ENCODE measurements at regions not wholly inside any gene's neighbourhood (a gene's known extent, or its start where the extent isn't known, plus 50 kb on each side); places are given as distances from the start of the nearest gene placed in this dataset.

- Mint-ChIP-seq H3K27ac (no peak overlapping the region), H3K36me3 (no peaks in the 10 kb centered on the region), H3K9me3 (no peaks in the 10 kb centered on the region), H3K27me3 (peaks cover 17 to 18% of the 10 kb centered on the region in 2 donors), H3K4me3 (no peak overlapping the region), H3K4me1 (peaks cover 2 to 14% (median 8%) of the 10 kb centered on the region in 3 donors)
- Histone ChIP-seq H3K36me3 (ENCODE audit: insufficient read depth, low read length) (no peaks in the 10 kb centered on the region), H3K4me3 (ENCODE audit: low read length) (no peak overlapping the region), H3K4me1 (ENCODE audit: insufficient read depth, low read length) (peaks cover 12% of the 10 kb centered on the region), H3K27ac (ENCODE audit: low read depth, low read length) (no peak overlapping the region), H3K9me3 (ENCODE audit: low read length) (no peaks in the 10 kb centered on the region), H3K27me3 (ENCODE audit: insufficient read depth, low read length, poor library complexity, severe bottlenecking) (no peaks in the 10 kb centered on the region)
- ChIA-PET CTCF (no interaction called here), POLR2A (no interaction called here)
- DNase-seq = no peak
These were observed 322.5 kb upstream of the ZMIZ1 start for GRCh38 chr10:78746155-78746763.

GRCh38 chr10:78747401-78748234 is 321.1 kb upstream of the ZMIZ1 start:
- ChIA-PET CTCF (no interaction called here), POLR2A (no interaction called here)
- no peaks in the 10 kb centered on the region for H3K36me3 Mint-ChIP-seq

GRCh38 chr10:78748235-78748533 is 320.6 kb upstream of the ZMIZ1 start:
- H3K27me3 ChIP-seq (ENCODE audit: insufficient read depth, low read length, poor library complexity, severe bottlenecking) = no peaks in the 10 kb centered on the region
- no peaks in the 10 kb centered on the region for H3K4me1 ChIP-seq (ENCODE audit: insufficient read depth, low read length)
- CTCF ChIA-PET = no interaction called here
- no peaks in the 10 kb centered on the region for H3K36me3 ChIP-seq (ENCODE audit: insufficient read depth, low read length)
- no peak overlapping the region for H3K27ac ChIP-seq (ENCODE audit: low read depth, low read length)
- Mint-ChIP-seq H3K9me3 (no peaks in the 10 kb centered on the region), H3K36me3 (no peaks in the 10 kb centered on the region), H3K27me3 (peaks cover 19 to 34% of the 10 kb centered on the region in 2 donors), H3K27ac (no peak overlapping the region), H3K4me3 (no peak overlapping the region), H3K4me1 (peaks cover 0 to 2% (median 2%) of the 10 kb centered on the region in 3 donors)
- H3K9me3 ChIP-seq (ENCODE audit: low read length) = no peaks in the 10 kb centered on the region
- POLR2A ChIA-PET = no interaction called here
- DNase-seq = no peak
- no peak overlapping the region for H3K4me3 ChIP-seq (ENCODE audit: low read length)

More at GRCh38 chr10:78747401-78748234, 321.1 kb upstream of the ZMIZ1 start:
- Mint-ChIP-seq H3K4me3 (no peak overlapping the region), H3K27ac (no peak overlapping the region), H3K9me3 (no peaks in the 10 kb centered on the region), H3K4me1 (peaks cover 2 to 8% (median 8%) of the 10 kb centered on the region in 3 donors), H3K27me3 (peaks cover 17 to 30% of the 10 kb centered on the region in 2 donors)
- DNase-seq = no peak
- Histone ChIP-seq H3K4me1 (ENCODE audit: insufficient read depth, low read length) (peaks cover 5% of the 10 kb centered on the region), H3K9me3 (ENCODE audit: low read length) (no peaks in the 10 kb centered on the region), H3K27ac (ENCODE audit: low read depth, low read length) (no peak overlapping the region), H3K36me3 (ENCODE audit: insufficient read depth, low read length) (no peaks in the 10 kb centered on the region), H3K27me3 (ENCODE audit: insufficient read depth, low read length, poor library complexity, severe bottlenecking) (no peaks in the 10 kb centered on the region), H3K4me3 (ENCODE audit: low read length) (no peak overlapping the region)

GRCh38 chr10:78749200-78749599 is 319.6 kb upstream of the ZMIZ1 start:
- Mint-ChIP-seq H3K9me3 (no peaks in the 10 kb centered on the region), H3K36me3 (no peaks in the 10 kb centered on the region), H3K27ac (no peak overlapping the region), H3K4me1 (no peaks in the 10 kb centered on the region), H3K4me3 (no peak overlapping the region), H3K27me3 (peaks cover 19 to 43% of the 10 kb centered on the region in 2 donors)
- Histone ChIP-seq H3K4me3 (ENCODE audit: low read length) (no peak overlapping the region), H3K36me3 (ENCODE audit: insufficient read depth, low read length) (no peaks in the 10 kb centered on the region), H3K27ac (ENCODE audit: low read depth, low read length) (no peak overlapping the region), H3K27me3 (ENCODE audit: insufficient read depth, low read length, poor library complexity, severe bottlenecking) (no peaks in the 10 kb centered on the region), H3K4me1 (ENCODE audit: insufficient read depth, low read length) (no peaks in the 10 kb centered on the region), H3K9me3 (ENCODE audit: low read length) (no peaks in the 10 kb centered on the region)
- ChIA-PET POLR2A (no interaction called here), CTCF (no interaction called here)
- no peak for DNase-seq

GRCh38 chr10:78749898-78750297 is 318.9 kb upstream of the ZMIZ1 start:
- no peak for DNase-seq
- Mint-ChIP-seq H3K9me3 (no peaks in the 10 kb centered on the region), H3K27ac (no peak overlapping the region), H3K4me1 (no peaks in the 10 kb centered on the region), H3K4me3 (no peak overlapping the region), H3K27me3 (peaks cover 22 to 49% of the 10 kb centered on the region in 2 donors), H3K36me3 (no peaks in the 10 kb centered on the region)
- CTCF ChIA-PET = no interaction called here
- Histone ChIP-seq H3K4me3 (ENCODE audit: low read length) (no peak overlapping the region), H3K36me3 (ENCODE audit: insufficient read depth, low read length) (no peaks in the 10 kb centered on the region), H3K4me1 (ENCODE audit: insufficient read depth, low read length) (no peaks in the 10 kb centered on the region), H3K9me3 (ENCODE audit: low read length) (no peaks in the 10 kb centered on the region), H3K27me3 (ENCODE audit: insufficient read depth, low read length, poor library complexity, severe bottlenecking) (no peaks in the 10 kb centered on the region), H3K27ac (ENCODE audit: low read depth, low read length) (no peak overlapping the region)
- POLR2A ChIA-PET = no interaction called here

- no peaks in the 10 kb centered on the region for H3K9me3 ChIP-seq (ENCODE audit: low read length)
- CTCF ChIA-PET = no interaction called here
- no peak overlapping the region for H3K4me3 Mint-ChIP-seq
- no peaks in the 10 kb centered on the region for H3K9me3 Mint-ChIP-seq
- no peak for DNase-seq
- H3K27me3 ChIP-seq (ENCODE audit: insufficient read depth, low read length, poor library complexity, severe bottlenecking) = no peaks in the 10 kb centered on the region
- no peaks in the 10 kb centered on the region for H3K36me3 Mint-ChIP-seq
- H3K27ac Mint-ChIP-seq = no peak overlapping the region
- H3K4me1 ChIP-seq (ENCODE audit: insufficient read depth, low read length) = no peaks in the 10 kb centered on the region
- POLR2A ChIA-PET = interaction anchor here (0.6 kb wide), 1 partner anchor 31 kb away, joined by 3 read pairs; no protein-coding TSS in a partner anchor
- H3K27me3 Mint-ChIP-seq = peaks cover 25 to 49% of the 10 kb centered on the region in 2 donors
- no peak overlapping the region for H3K4me3 ChIP-seq (ENCODE audit: low read length)
- H3K36me3 ChIP-seq (ENCODE audit: insufficient read depth, low read length) = no peaks in the 10 kb centered on the region
- H3K27ac ChIP-seq (ENCODE audit: low read depth, low read length) = no peak overlapping the region
- H3K4me1 Mint-ChIP-seq = no peaks in the 10 kb centered on the region
These were observed 318.3 kb upstream of the ZMIZ1 start for GRCh38 chr10:78750418-78750817.

GRCh38 chr10:78751716-78752115 is 317.1 kb upstream of the ZMIZ1 start:
- Histone ChIP-seq H3K9me3 (ENCODE audit: low read length) (no peaks in the 10 kb centered on the region), H3K27me3 (ENCODE audit: insufficient read depth, low read length, poor library complexity, severe bottlenecking) (no peaks in the 10 kb centered on the region), H3K36me3 (ENCODE audit: insufficient read depth, low read length) (no peaks in the 10 kb centered on the region), H3K4me1 (ENCODE audit: insufficient read depth, low read length) (no peaks in the 10 kb centered on the region), H3K27ac (ENCODE audit: low read depth, low read length) (no peak overlapping the region), H3K4me3 (ENCODE audit: low read length) (no peak overlapping the region)
- no peak overlapping the region for H3K4me3 Mint-ChIP-seq
- no peaks in the 10 kb centered on the region for H3K9me3 Mint-ChIP-seq
- ChIA-PET POLR2A (no interaction called here), CTCF (interaction anchor here (1.2 kb wide), 1 partner anchor 102 kb away, joined by 3 read pairs; no protein-coding TSS in a partner anchor)
- H3K27me3 Mint-ChIP-seq = peaks cover 27 to 45% of the 10 kb centered on the region in 2 donors
- no peak overlapping the region for H3K27ac Mint-ChIP-seq
- DNase-seq = no peak
- H3K4me1 Mint-ChIP-seq = no peaks in the 10 kb centered on the region
- H3K36me3 Mint-ChIP-seq = no peaks in the 10 kb centered on the region

GRCh38 chr10:78752221-78752620 is 316.5 kb upstream of the ZMIZ1 start:
- H3K9me3 ChIP-seq (ENCODE audit: low read length) = no peaks in the 10 kb centered on the region
- no peak overlapping the region for H3K4me3 ChIP-seq (ENCODE audit: low read length)
- POLR2A ChIA-PET = no interaction called here
- no peaks in the 10 kb centered on the region for H3K27me3 ChIP-seq (ENCODE audit: insufficient read depth, low read length, poor library complexity, severe bottlenecking)
- CTCF ChIA-PET = interaction anchor here (1.2 kb wide), 1 partner anchor 102 kb away, joined by 3 read pairs; no protein-coding TSS in a partner anchor
- peaks cover 29 to 42% of the 10 kb centered on the region in 2 donors for H3K27me3 Mint-ChIP-seq
- no peaks in the 10 kb centered on the region for H3K4me1 ChIP-seq (ENCODE audit: insufficient read depth, low read length)
- no peaks in the 10 kb centered on the region for H3K36me3 ChIP-seq (ENCODE audit: insufficient read depth, low read length)
- H3K9me3 Mint-ChIP-seq = no peaks in the 10 kb centered on the region
- H3K4me3 Mint-ChIP-seq = no peak overlapping the region
- no peak overlapping the region for H3K27ac Mint-ChIP-seq
- H3K4me1 Mint-ChIP-seq = no peaks in the 10 kb centered on the region
- DNase-seq = no peak
- H3K36me3 Mint-ChIP-seq = no peaks in the 10 kb centered on the region
- H3K27ac ChIP-seq (ENCODE audit: low read depth, low read length) = no peak overlapping the region

Measured in CD8-positive, alpha-beta memory T cell (primary cell).